IMR-90 (cell line): ENCODE measurements at regions not wholly inside any gene's neighbourhood (a gene's known extent, or its start where the extent isn't known, plus 50 kb on each side); places are given as distances from the start of the nearest gene placed in this dataset.

Source experiments
- BHLHE40 ChIP-seq: fragments of 150-350 bp; IDR thresholded peaks from 2 replicates; pipeline ENCODE4 v1.6.1; 2016; ENCODE audit warnings: mild to moderate bottlenecking, low read depth, low read length
- CEBPB ChIP-seq: IDR thresholded peaks from 2 replicates; pipeline ENCODE4 v1.6.1; 2012; ENCODE audit warnings: low read depth, low read length, improper control_type of control experiment
- CHD1 ChIP-seq: IDR thresholded peaks from 2 replicates; pipeline ENCODE4 v1.6.1; 2012; ENCODE audit warnings: low read depth, low read length, improper control_type of control experiment
- FOS ChIP-seq: fragments of 150-350 bp; IDR thresholded peaks from 2 replicates; pipeline ENCODE4 v1.6.1; 2016; ENCODE audit warnings: low read depth, low read length
- MAFK ChIP-seq: IDR thresholded peaks from 2 replicates; pipeline ENCODE4 v1.6.1; 2012; ENCODE audit warnings: low read depth, low read length, improper control_type of control experiment
- MXI1 ChIP-seq: IDR thresholded peaks from 2 replicates; pipeline ENCODE4 v1.6.1; 2012; ENCODE audit warnings: low read depth, mild to moderate bottlenecking, low read length, moderate library complexity, borderline replicate concordance
- NFE2L2 ChIP-seq: fragments of 150-350 bp; IDR thresholded peaks from 2 replicates; pipeline ENCODE4 v1.6.1; 2016; ENCODE audit warnings: low read depth, mild to moderate bottlenecking, low read length
- POLR2A ChIP-seq: IDR thresholded peaks from 2 replicates; pipeline ENCODE4 v1.6.1; 2012; ENCODE audit warnings: mild to moderate bottlenecking, low read depth, low read length
- RAD21 ChIP-seq: IDR thresholded peaks from 2 replicates; pipeline ENCODE4 v1.6.1; 2012; ENCODE audit warnings: low read length, improper control_type of control experiment
- RFX5 ChIP-seq: IDR thresholded peaks from 2 replicates; pipeline ENCODE4 v1.8.0; 2012; ENCODE audit warnings: low read depth, mild to moderate bottlenecking, low read length, moderate library complexity
- SMC3 ChIP-seq: fragments of 150-350 bp; IDR thresholded peaks from 2 replicates; pipeline ENCODE4 v1.6.1; 2016; ENCODE audit warnings: low read depth, mild to moderate bottlenecking, antibody characterized with exemption, low read length, moderate library complexity
- TF ChIP-seq, protein P1 (sequence below): conservative IDR thresholded peaks from 2 replicates; pipeline ENCODE4 v1.5.1; 2012; ENCODE audit warnings: mild to moderate bottlenecking, low read depth, low read length, improper control_type of control experiment
- TF ChIP-seq, protein P2 (sequence below): fragments of 150-350 bp; IDR thresholded peaks from 2 replicates; pipeline ENCODE4 v1.6.1; 2017; ENCODE audit warnings: mild to moderate bottlenecking, antibody characterized with exemption, low read length, low read depth
- TF ChIP-seq, protein P3 (sequence below): fragments of 150-350 bp; IDR thresholded peaks from 2 replicates; pipeline ENCODE4 v1.6.1; 2016; ENCODE audit warnings: low read depth, mild to moderate bottlenecking, low read length, moderate library complexity, borderline replicate concordance

DNA sequence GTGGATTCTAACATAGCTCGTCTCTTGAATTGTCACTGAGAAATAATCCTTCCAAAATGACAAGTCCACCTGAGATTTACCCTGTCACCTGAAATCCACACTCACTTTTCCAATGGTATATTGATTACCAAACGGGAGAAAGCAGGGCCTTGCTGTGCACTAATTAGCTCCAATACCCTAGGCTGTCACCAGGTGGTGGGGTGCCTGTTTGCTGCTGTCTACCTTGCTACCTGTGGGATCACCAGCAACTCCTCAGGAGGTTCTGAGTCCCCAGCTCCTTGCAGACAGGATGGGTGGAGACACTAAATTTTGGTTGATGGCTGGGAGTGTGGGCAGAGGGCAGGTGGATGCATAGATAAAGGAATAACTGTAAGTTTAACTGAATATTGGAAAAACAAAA lies 237.2 kb upstream of the ZNF32 start:
- TF ChIP-seq, protein P1, sequence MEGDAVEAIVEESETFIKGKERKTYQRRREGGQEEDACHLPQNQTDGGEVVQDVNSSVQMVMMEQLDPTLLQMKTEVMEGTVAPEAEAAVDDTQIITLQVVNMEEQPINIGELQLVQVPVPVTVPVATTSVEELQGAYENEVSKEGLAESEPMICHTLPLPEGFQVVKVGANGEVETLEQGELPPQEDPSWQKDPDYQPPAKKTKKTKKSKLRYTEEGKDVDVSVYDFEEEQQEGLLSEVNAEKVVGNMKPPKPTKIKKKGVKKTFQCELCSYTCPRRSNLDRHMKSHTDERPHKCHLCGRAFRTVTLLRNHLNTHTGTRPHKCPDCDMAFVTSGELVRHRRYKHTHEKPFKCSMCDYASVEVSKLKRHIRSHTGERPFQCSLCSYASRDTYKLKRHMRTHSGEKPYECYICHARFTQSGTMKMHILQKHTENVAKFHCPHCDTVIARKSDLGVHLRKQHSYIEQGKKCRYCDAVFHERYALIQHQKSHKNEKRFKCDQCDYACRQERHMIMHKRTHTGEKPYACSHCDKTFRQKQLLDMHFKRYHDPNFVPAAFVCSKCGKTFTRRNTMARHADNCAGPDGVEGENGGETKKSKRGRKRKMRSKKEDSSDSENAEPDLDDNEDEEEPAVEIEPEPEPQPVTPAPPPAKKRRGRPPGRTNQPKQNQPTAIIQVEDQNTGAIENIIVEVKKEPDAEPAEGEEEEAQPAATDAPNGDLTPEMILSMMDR = no peak
- TF ChIP-seq, protein P2, sequence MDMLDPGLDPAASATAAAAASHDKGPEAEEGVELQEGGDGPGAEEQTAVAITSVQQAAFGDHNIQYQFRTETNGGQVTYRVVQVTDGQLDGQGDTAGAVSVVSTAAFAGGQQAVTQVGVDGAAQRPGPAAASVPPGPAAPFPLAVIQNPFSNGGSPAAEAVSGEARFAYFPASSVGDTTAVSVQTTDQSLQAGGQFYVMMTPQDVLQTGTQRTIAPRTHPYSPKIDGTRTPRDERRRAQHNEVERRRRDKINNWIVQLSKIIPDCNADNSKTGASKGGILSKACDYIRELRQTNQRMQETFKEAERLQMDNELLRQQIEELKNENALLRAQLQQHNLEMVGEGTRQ = no peak
- no peak for TF ChIP-seq SMC3
- no peak for TF ChIP-seq POLR2A
- TF ChIP-seq RFX5 = no peak
- no peak for TF ChIP-seq MXI1
- TF ChIP-seq MAFK = no peak
- TF ChIP-seq RAD21 = no peak
- no peak for TF ChIP-seq FOS
- no peak for TF ChIP-seq BHLHE40
- TF ChIP-seq CEBPB = no peak
- no peak for TF ChIP-seq CHD1
- TF ChIP-seq, protein P3, sequence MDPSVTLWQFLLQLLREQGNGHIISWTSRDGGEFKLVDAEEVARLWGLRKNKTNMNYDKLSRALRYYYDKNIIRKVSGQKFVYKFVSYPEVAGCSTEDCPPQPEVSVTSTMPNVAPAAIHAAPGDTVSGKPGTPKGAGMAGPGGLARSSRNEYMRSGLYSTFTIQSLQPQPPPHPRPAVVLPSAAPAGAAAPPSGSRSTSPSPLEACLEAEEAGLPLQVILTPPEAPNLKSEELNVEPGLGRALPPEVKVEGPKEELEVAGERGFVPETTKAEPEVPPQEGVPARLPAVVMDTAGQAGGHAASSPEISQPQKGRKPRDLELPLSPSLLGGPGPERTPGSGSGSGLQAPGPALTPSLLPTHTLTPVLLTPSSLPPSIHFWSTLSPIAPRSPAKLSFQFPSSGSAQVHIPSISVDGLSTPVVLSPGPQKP = no peak
- no peak for TF ChIP-seq NFE2L2
